ENCODE measurements at regions not wholly inside any gene's neighbourhood (a gene's known extent, or its start where the extent isn't known, plus 50 kb on each side); places are given as distances from the start of the nearest gene placed in this dataset.

DNA sequence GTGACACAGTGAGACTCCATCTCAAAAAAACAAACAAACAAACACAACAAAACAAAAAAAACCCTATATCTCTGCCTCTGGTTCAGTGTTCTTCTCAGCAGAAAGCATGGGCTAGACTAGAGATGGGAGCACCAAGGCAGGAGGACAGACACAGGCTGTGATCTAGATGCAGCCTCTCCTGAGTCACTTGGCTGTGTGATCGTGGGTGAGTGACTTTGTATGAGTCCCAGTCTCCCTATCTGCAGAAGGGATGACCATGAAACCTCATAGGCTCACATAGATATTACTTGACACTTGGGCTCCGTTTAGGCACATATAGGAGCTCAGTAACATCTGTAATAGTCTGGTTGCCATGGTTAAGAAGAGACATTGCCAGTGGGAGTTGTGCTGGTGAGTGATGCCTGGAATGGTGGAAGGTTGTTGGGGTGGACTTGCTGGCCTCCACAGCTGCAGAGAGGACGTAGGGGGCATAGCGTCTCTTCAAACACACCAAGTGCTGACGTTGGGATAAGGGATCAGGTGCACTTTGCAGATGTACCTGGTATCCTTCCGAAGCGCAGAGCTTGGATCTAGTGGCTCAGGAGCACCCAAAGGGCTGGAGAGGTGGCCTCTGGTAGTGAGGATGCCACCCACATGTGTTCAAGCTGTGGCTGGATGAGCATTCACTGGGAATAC lies 318.9 kb upstream of the HS6ST1 start:
- Histone ChIP-seq H3K4me2 (ENCODE audit: low read depth, low read length) (no peak overlapping the region), H3K27ac (ENCODE audit: low read length) (no peak overlapping the region), H3K27me3 (replicated peaks; ENCODE audit: insufficient read depth, low read length) (no peaks in the 10 kb centered on the region), H3K9me2 (replicated peaks; ENCODE audit: insufficient read depth, low read length) (no peaks in the 10 kb centered on the region), H3K9me3 (replicated peaks; ENCODE audit: insufficient read depth, low read length) (no peaks in the 10 kb centered on the region), H2AFZ (ENCODE audit: low read length) (no peak overlapping the region), H3K4me3 (ENCODE audit: low read length) (no peak overlapping the region), H3K4me1 (ENCODE audit: low read length) (no peaks in the 10 kb centered on the region), H3K9ac (ENCODE audit: low read length) (no peak overlapping the region), H3F3A (ENCODE audit: insufficient read depth, low read length) (no peaks in the 10 kb centered on the region), H3K36me3 (replicated peaks; ENCODE audit: insufficient read depth, low read length) (no peaks in the 10 kb centered on the region), H3K79me2 (ENCODE audit: low read length) (no peaks in the 10 kb centered on the region), H4K20me1 (ENCODE audit: insufficient read depth, low read length) (no peaks in the 10 kb centered on the region)
- no peak for DNase-seq
- TF ChIP-seq EZH2phosphoT487 (IDR thresholded peaks at IDR 0.05; ENCODE audit: low read length) (no peak), EZH2 (optimal IDR thresholded peaks at IDR 0.05; ENCODE audit: low read depth, low read length) (no peak)
- TF ChIP-seq, protein P1, sequence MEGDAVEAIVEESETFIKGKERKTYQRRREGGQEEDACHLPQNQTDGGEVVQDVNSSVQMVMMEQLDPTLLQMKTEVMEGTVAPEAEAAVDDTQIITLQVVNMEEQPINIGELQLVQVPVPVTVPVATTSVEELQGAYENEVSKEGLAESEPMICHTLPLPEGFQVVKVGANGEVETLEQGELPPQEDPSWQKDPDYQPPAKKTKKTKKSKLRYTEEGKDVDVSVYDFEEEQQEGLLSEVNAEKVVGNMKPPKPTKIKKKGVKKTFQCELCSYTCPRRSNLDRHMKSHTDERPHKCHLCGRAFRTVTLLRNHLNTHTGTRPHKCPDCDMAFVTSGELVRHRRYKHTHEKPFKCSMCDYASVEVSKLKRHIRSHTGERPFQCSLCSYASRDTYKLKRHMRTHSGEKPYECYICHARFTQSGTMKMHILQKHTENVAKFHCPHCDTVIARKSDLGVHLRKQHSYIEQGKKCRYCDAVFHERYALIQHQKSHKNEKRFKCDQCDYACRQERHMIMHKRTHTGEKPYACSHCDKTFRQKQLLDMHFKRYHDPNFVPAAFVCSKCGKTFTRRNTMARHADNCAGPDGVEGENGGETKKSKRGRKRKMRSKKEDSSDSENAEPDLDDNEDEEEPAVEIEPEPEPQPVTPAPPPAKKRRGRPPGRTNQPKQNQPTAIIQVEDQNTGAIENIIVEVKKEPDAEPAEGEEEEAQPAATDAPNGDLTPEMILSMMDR (IDR thresholded peaks at IDR 0.05; ENCODE audit: low read length), result no peak

- H4K20me1 ChIP-seq (ENCODE audit: insufficient read depth, low read length), result no peaks in the 10 kb centered on the region
- no peaks in the 10 kb centered on the region for H3K9me3 ChIP-seq (replicated peaks; ENCODE audit: insufficient read depth, low read length)
- H3K4me3 ChIP-seq (ENCODE audit: low read length), result no peak overlapping the region
- TF ChIP-seq, protein P1 (IDR thresholded peaks at IDR 0.05; ENCODE audit: low read length), result no peak
- TF ChIP-seq EZH2phosphoT487 (IDR thresholded peaks at IDR 0.05; ENCODE audit: low read length), result no peak
- no peak for TF ChIP-seq EZH2 (optimal IDR thresholded peaks at IDR 0.05; ENCODE audit: low read depth, low read length)
- no peak overlapping the region for H3K4me2 ChIP-seq (ENCODE audit: low read depth, low read length)
- no peak overlapping the region for H2AFZ ChIP-seq (ENCODE audit: low read length)
- H3K27me3 ChIP-seq (replicated peaks; ENCODE audit: insufficient read depth, low read length), result no peaks in the 10 kb centered on the region
- H3K79me2 ChIP-seq (ENCODE audit: low read length), result no peaks in the 10 kb centered on the region
- no peak for DNase-seq
- no peaks in the 10 kb centered on the region for H3F3A ChIP-seq (ENCODE audit: insufficient read depth, low read length)
- H3K9ac ChIP-seq (ENCODE audit: low read length), result no peak overlapping the region
- no peaks in the 10 kb centered on the region for H3K36me3 ChIP-seq (replicated peaks; ENCODE audit: insufficient read depth, low read length)
- no peak overlapping the region for H3K27ac ChIP-seq (ENCODE audit: low read length)
- no peaks in the 10 kb centered on the region for H3K4me1 ChIP-seq (ENCODE audit: low read length)
- no peaks in the 10 kb centered on the region for H3K9me2 ChIP-seq (replicated peaks; ENCODE audit: insufficient read depth, low read length)
These were observed 319.9 kb upstream of the HS6ST1 start for GRCh38 chr2:128638341-128639119.

GRCh38 chr2:128639120-128639477 lies 320.4 kb upstream of the HS6ST1 start:
- no peaks in the 10 kb centered on the region for H3K4me1 ChIP-seq (ENCODE audit: low read length)
- no peak overlapping the region for H2AFZ ChIP-seq (ENCODE audit: low read length)
- no peak for DNase-seq
- H3F3A ChIP-seq (ENCODE audit: insufficient read depth, low read length), result no peaks in the 10 kb centered on the region
- TF ChIP-seq, protein P1 (IDR thresholded peaks at IDR 0.05; ENCODE audit: low read length), result no peak
- no peak for TF ChIP-seq EZH2 (optimal IDR thresholded peaks at IDR 0.05; ENCODE audit: low read depth, low read length)
- TF ChIP-seq EZH2phosphoT487 (IDR thresholded peaks at IDR 0.05; ENCODE audit: low read length), result no peak
- H3K27me3 ChIP-seq (replicated peaks; ENCODE audit: insufficient read depth, low read length), result no peaks in the 10 kb centered on the region
- H3K9me3 ChIP-seq (replicated peaks; ENCODE audit: insufficient read depth, low read length), result no peaks in the 10 kb centered on the region
- H3K4me3 ChIP-seq (ENCODE audit: low read length), result no peak overlapping the region
- H3K36me3 ChIP-seq (replicated peaks; ENCODE audit: insufficient read depth, low read length), result no peaks in the 10 kb centered on the region
- no peaks in the 10 kb centered on the region for H4K20me1 ChIP-seq (ENCODE audit: insufficient read depth, low read length)
- H3K79me2 ChIP-seq (ENCODE audit: low read length), result no peaks in the 10 kb centered on the region
- no peak overlapping the region for H3K4me2 ChIP-seq (ENCODE audit: low read depth, low read length)
- H3K27ac ChIP-seq (ENCODE audit: low read length), result no peak overlapping the region
- no peaks in the 10 kb centered on the region for H3K9me2 ChIP-seq (replicated peaks; ENCODE audit: insufficient read depth, low read length)
- no peak overlapping the region for H3K9ac ChIP-seq (ENCODE audit: low read length)
